ENCODE measurements at regions not wholly inside any gene's neighbourhood (a gene's known extent, or its start where the extent isn't known, plus 50 kb on each side); places are given as distances from the start of the nearest gene placed in this dataset.

DNA sequence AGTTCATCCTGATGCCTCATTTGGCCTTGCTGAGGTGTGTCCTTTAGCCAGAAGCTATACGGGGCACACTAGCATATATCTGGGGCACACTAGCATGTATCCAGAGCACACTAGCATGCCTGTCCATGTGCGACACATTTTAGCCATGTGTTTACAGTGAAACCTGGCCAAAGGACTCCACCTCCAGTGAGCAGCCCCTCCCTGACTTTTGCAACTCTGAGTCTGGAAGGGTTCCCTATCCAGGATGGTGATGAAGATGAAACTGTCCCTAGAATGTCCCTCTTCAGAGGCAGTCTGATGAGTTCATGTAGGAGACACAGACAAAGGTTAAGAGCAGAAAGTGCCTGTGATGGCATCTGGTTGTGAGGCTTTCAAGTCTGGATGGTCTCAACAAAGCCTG is 61.4 kb upstream of the LGALSL start:
- TF ChIP-seq, protein P1, sequence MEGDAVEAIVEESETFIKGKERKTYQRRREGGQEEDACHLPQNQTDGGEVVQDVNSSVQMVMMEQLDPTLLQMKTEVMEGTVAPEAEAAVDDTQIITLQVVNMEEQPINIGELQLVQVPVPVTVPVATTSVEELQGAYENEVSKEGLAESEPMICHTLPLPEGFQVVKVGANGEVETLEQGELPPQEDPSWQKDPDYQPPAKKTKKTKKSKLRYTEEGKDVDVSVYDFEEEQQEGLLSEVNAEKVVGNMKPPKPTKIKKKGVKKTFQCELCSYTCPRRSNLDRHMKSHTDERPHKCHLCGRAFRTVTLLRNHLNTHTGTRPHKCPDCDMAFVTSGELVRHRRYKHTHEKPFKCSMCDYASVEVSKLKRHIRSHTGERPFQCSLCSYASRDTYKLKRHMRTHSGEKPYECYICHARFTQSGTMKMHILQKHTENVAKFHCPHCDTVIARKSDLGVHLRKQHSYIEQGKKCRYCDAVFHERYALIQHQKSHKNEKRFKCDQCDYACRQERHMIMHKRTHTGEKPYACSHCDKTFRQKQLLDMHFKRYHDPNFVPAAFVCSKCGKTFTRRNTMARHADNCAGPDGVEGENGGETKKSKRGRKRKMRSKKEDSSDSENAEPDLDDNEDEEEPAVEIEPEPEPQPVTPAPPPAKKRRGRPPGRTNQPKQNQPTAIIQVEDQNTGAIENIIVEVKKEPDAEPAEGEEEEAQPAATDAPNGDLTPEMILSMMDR (IDR thresholded peaks at IDR 0.05): no peak
- no peak for TF ChIP-seq POLR2AphosphoS5 (IDR thresholded peaks at IDR 0.05)
